HepG2 (cell line): ENCODE measurements at regions not wholly inside any gene's neighbourhood (a gene's known extent, or its start where the extent isn't known, plus 50 kb on each side); places are given as distances from the start of the nearest gene placed in this dataset.

ENCODE experiments used
- ATAC-seq: fragments of 200-7000 bp; cut with Tn5 transposase; 3 replicates; pipeline ENCODE4 v1.9.1; 2020; ENCODE audit warnings: mild to moderate bottlenecking, moderate library complexity
- BruUV-seq: library from RNA; stranded (reverse); fragments of 400-500 nt; replicated peaks from 2 replicates; lab custom pipeline; 2021; lab: Mats Ljungman, UMichigan
- CTCF ChIA-PET: fragments of 300-600 bp; formaldehyde crosslinking; extraction: SDS; loops from one replicate; lab custom pipeline; 2021; ENCODE audit warnings: low total read pairs, inconsistent platforms, low intra/inter-chr PET ratio; lab: Yijun Ruan, JAX
- POLR2A ChIA-PET: fragments of 350-600 bp; sonication (Branson Sonifier 250); formaldehyde crosslinking; loops from one replicate; lab custom pipeline; 2020; ENCODE audit warnings: antibody characterized with exemption, inconsistent platforms; lab: Yijun Ruan, JAX
- DNase-seq: peaks from one replicate; pipeline ENCODE4 v3.0.0-alpha.2; 2015; ENCODE audit warnings: low spot score
- FAIRE-seq: peaks from 3 replicates; lab custom pipeline; 2011; peaks lifted over from hg19 to GRCh38; lab: Jason Lieb, UNC
- H2AFZ ChIP-seq: one replicate; pipeline ENCODE4 v1.6.1; 2011; ENCODE audit warnings: low read length, inconsistent platforms
- H3K27ac ChIP-seq: fragments of 300-600 bp; 3 replicates; pipeline ENCODE4 v1.8.0; 2011; ENCODE audit warnings: mixed run types, mild to moderate bottlenecking, mixed read lengths, low read length, inconsistent platforms; ENCODE audit not compliant: insufficient read depth; ENCODE audit errors: extremely low read length
- H3K27me3 ChIP-seq, 2 experiments: fragments of 200-600 bp in 1 of 2; 2 replicates in 1 of 2; 3 replicates in 1 of 2; pipeline versions ENCODE4 v1.6.0 to v1.8.0; 2011; ENCODE audit warnings: low read length in 2 of 2, mild to moderate bottlenecking in 2 of 2, moderate library complexity in 2 of 2, inconsistent platforms in 1 of 2; ENCODE audit not compliant: insufficient read depth in 2 of 2, control insufficient read depth in 1 of 2
- H3K36me3 ChIP-seq, 2 experiments: fragments of 200-600 bp in 1 of 2; replicated peaks in 1 of 2; 2 replicates in 1 of 2; 3 replicates in 1 of 2; pipeline versions ENCODE4 v1.5.1 to v1.8.0; 2011; ENCODE audit warnings: low read length in 2 of 2, inconsistent platforms in 1 of 2; ENCODE audit not compliant: insufficient read depth in 2 of 2, control insufficient read depth in 1 of 2
- H3K4me1 ChIP-seq: 2 replicates; pipeline ENCODE4 v1.5.1; 2012; ENCODE audit warnings: low read length, inconsistent platforms; ENCODE audit not compliant: insufficient read depth
- H3K4me2 ChIP-seq: 2 replicates; pipeline ENCODE4 v1.6.0; 2011; ENCODE audit warnings: low read depth, low read length, inconsistent platforms
- H3K4me3 ChIP-seq, 3 experiments: fragments of 200-600 bp in 1 of 3; sonication (generic), shearing (Covaris generic) in 1 of 3; replicated peaks in 1 of 3; 2 replicates each; pipeline ENCODE4 v1.5.1; 2011 to 2016; ENCODE audit warnings: low read length in 3 of 3, inconsistent platforms in 2 of 3, low read depth in 2 of 3, mild to moderate bottlenecking in 2 of 3, control low read depth in 1 of 3, mixed read lengths in 1 of 3; ENCODE audit not compliant: insufficient read depth in 1 of 3
- H3K79me2 ChIP-seq: one replicate; pipeline ENCODE4 v1.6.1; 2011; ENCODE audit warnings: low read length, inconsistent platforms; ENCODE audit not compliant: insufficient read depth
- H3K9ac ChIP-seq: 2 replicates; pipeline ENCODE4 v1.6.0; 2011; ENCODE audit warnings: mild to moderate bottlenecking, low read depth, low read length, inconsistent platforms; ENCODE audit not compliant: insufficient read depth
- H3K9me3 ChIP-seq: 2 replicates; pipeline ENCODE4 v1.5.1; 2012; ENCODE audit warnings: mild to moderate bottlenecking, low read length
- H4K20me1 ChIP-seq: 2 replicates; pipeline ENCODE4 v1.6.0; 2011; ENCODE audit warnings: inconsistent platforms, mild to moderate bottlenecking, low read length, moderate library complexity; ENCODE audit not compliant: insufficient read depth
- HCFC1 ChIP-seq: fragments of 150-350 bp; IDR thresholded peaks from 2 replicates; pipeline ENCODE4 v1.6.1; 2014; ENCODE audit warnings: low read depth, low read length
- SYNCRIP ChIP-seq: fragments of 200-400 bp; formaldehyde crosslinking; IDR thresholded peaks from 2 replicates; pipeline ENCODE4 v1.6.1; 2018; ENCODE audit warnings: mild to moderate bottlenecking, low read depth, low read length; ENCODE audit not compliant: insufficient read depth
- ZNF235 ChIP-seq: sonication (generic); formaldehyde crosslinking; IDR thresholded peaks from 2 replicates; pipeline ENCODE4 v1.8.1; 2023; ENCODE audit warnings: mild to moderate bottlenecking, missing genetic modification reagents, borderline replicate concordance
- ZNF431 ChIP-seq: sonication (generic); formaldehyde crosslinking; IDR thresholded peaks from 2 replicates; pipeline ENCODE4 v1.9.0; 2022; ENCODE audit warnings: missing genetic modification reagents, low read depth, mild to moderate bottlenecking, borderline replicate concordance
- ZNF790 ChIP-seq: sonication (generic); formaldehyde crosslinking; IDR thresholded peaks from 2 replicates; pipeline ENCODE4 v1.8.0; 2022; ENCODE audit warnings: missing genetic modification reagents, mild to moderate bottlenecking, borderline replicate concordance
- ZSCAN30 ChIP-seq: sonication (generic); formaldehyde crosslinking; IDR thresholded peaks from 2 replicates; pipeline ENCODE4 v1.5.0; 2020; ENCODE audit warnings: mild to moderate bottlenecking, missing genetic modification reagents
- WGBS: methylation state at CpG from one replicate; pipeline ENCODE4 v1.1.6; 2017; ENCODE audit warnings: low lambda C conversion rate; 5-methylcytosine and 5-hydroxymethylcytosine counted together
- in situ Hi-C: cut with HindIII; loops from 2 replicates; pipeline ENCODE4 v1.10.0; 2017; ENCODE audit warnings: low pct_unique_long_range_greater_than_20kb; ENCODE audit not compliant: extremely low pct_ligation_motif_present
- intact Hi-C: fragments of 100-400 bp; cut with micrococcal nuclease; formaldehyde crosslinking; loops from one replicate; pipeline ENCODE4 v1.10.0; 2022; ENCODE audit not compliant: unreplicated experiment
- TF ChIP-seq, protein P1 (sequence below): sonication (generic); formaldehyde crosslinking; IDR thresholded peaks from 2 replicates; pipeline ENCODE4 v1.8.0; 2022; ENCODE audit warnings: missing genetic modification reagents, mild to moderate bottlenecking, borderline replicate concordance
- TF ChIP-seq, protein P2 (sequence below): sonication (generic); formaldehyde crosslinking; IDR thresholded peaks from 2 replicates; pipeline ENCODE4 v1.4.0; 2020; ENCODE audit warnings: mild to moderate bottlenecking, missing genetic modification reagents, borderline replicate concordance

GRCh38 chr15:25245801-25246622, 192.8 kb downstream of the UBE3A start:
- CTCF ChIA-PET, result no interaction called here
- Histone ChIP-seq H2AFZ (no peak overlapping the region), H3K9ac (no peak overlapping the region), H3K79me2 (no peaks in the 10 kb centered on the region), H3K4me1 (no peaks in the 10 kb centered on the region), H3K9me3 (peaks cover 96% of the 10 kb centered on the region), H3K27ac (no peak overlapping the region), H4K20me1 (no peaks in the 10 kb centered on the region), H3K4me2 (no peak overlapping the region), H3K4me3 (no peak overlapping the region), H3K27me3 (no peaks in the 10 kb centered on the region), H3K36me3 (no peaks in the 10 kb centered on the region)
- 25% methylated on average over 13 of the region's 17 CpGs for WGBS
- FAIRE-seq (no peak), DNase-seq (no peak), ATAC-seq (no peak)
- in situ Hi-C loops (no loop called here), intact Hi-C loops (no loop called here)
- POLR2A ChIA-PET, result no interaction called here
- TF ChIP-seq SYNCRIP, result no peak
- no peak for TF ChIP-seq ZNF790
- TF ChIP-seq, protein P1, sequence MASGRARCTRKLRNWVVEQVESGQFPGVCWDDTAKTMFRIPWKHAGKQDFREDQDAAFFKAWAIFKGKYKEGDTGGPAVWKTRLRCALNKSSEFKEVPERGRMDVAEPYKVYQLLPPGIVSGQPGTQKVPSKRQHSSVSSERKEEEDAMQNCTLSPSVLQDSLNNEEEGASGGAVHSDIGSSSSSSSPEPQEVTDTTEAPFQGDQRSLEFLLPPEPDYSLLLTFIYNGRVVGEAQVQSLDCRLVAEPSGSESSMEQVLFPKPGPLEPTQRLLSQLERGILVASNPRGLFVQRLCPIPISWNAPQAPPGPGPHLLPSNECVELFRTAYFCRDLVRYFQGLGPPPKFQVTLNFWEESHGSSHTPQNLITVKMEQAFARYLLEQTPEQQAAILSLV (CRISPR knock-in tag), result no peak
- TF ChIP-seq ZNF431 (CRISPR knock-in tag), result no peak
- TF ChIP-seq HCFC1, result no peak
- TF ChIP-seq, protein P2, sequence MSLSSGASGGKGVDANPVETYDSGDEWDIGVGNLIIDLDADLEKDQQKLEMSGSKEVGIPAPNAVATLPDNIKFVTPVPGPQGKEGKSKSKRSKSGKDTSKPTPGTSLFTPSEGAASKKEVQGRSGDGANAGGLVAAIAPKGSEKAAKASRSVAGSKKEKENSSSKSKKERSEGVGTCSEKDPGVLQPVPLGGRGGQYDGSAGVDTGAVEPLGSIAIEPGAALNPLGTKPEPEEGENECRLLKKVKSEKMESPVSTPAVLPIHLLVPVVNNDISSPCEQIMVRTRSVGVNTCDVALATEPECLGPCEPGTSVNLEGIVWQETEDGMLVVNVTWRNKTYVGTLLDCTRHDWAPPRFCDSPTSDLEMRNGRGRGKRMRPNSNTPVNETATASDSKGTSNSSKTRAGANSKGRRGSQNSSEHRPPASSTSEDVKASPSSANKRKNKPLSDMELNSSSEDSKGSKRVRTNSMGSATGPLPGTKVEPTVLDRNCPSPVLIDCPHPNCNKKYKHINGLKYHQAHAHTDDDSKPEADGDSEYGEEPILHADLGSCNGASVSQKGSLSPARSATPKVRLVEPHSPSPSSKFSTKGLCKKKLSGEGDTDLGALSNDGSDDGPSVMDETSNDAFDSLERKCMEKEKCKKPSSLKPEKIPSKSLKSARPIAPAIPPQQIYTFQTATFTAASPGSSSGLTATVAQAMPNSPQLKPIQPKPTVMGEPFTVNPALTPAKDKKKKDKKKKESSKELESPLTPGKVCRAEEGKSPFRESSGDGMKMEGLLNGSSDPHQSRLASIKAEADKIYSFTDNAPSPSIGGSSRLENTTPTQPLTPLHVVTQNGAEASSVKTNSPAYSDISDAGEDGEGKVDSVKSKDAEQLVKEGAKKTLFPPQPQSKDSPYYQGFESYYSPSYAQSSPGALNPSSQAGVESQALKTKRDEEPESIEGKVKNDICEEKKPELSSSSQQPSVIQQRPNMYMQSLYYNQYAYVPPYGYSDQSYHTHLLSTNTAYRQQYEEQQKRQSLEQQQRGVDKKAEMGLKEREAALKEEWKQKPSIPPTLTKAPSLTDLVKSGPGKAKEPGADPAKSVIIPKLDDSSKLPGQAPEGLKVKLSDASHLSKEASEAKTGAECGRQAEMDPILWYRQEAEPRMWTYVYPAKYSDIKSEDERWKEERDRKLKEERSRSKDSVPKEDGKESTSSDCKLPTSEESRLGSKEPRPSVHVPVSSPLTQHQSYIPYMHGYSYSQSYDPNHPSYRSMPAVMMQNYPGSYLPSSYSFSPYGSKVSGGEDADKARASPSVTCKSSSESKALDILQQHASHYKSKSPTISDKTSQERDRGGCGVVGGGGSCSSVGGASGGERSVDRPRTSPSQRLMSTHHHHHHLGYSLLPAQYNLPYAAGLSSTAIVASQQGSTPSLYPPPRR (CRISPR knock-in tag), result no peak
- TF ChIP-seq ZNF235 (CRISPR knock-in tag), result no peak
- TF ChIP-seq ZSCAN30, result no peak
- no TSS peak for BruUV-seq
